Tibial nerve (tissue), 4 donors: ENCODE measurements at regions not wholly inside any gene's neighbourhood (a gene's known extent, or its start where the extent isn't known, plus 50 kb on each side); places are given as distances from the start of the nearest gene placed in this dataset.

Experiments
- CTCF ChIP-seq, 5 experiments: fragments of 200-600 bp in 3 of 5; fragments of 450-650 bp in 2 of 5; sonication (generic) in 3 of 5; IDR thresholded peaks; one replicate each; pipeline ENCODE4 v1.5.1; 2016 to 2019; ENCODE audit warnings: antibody characterized with exemption in 5 of 5, mild to moderate bottlenecking in 3 of 5, moderate library complexity in 2 of 5
- EP300 ChIP-seq, 2 donors: sonication (generic); formaldehyde crosslinking; IDR thresholded peaks; one replicate each; pipeline ENCODE4 v1.6.1; 2017; ENCODE audit warnings: antibody characterized with exemption in 2 of 2, mild to moderate bottlenecking in 1 of 2
- POLR2A ChIP-seq, 2 donors: fragments of 450-650 bp; IDR thresholded peaks; one replicate each; pipeline ENCODE4 v1.6.1; 2017; ENCODE audit warnings: antibody characterized with exemption in 2 of 2, mild to moderate bottlenecking in 2 of 2, moderate library complexity in 2 of 2

- TF ChIP-seq POLR2A (IDR thresholded peaks at IDR 0.05) (no peak), CTCF (IDR thresholded peaks at IDR 0.05) (no peak), EP300 (IDR thresholded peaks at IDR 0.05) (peak; percentile 23 to 71)
These were observed 304.9 kb upstream of the PTGER4 start for GRCh38 chr5:40374853-40375252.
